PC-3 (cell line): ENCODE measurements at regions not wholly inside any gene's neighbourhood (a gene's known extent, or its start where the extent isn't known, plus 50 kb on each side); places are given as distances from the start of the nearest gene placed in this dataset.

Source experiments
- CTCF ChIP-seq: fragments of 300-600 bp; sonication (generic); conservative IDR thresholded peaks from 2 replicates; pipeline ENCODE4 v1.5.1; 2017; ENCODE audit warnings: antibody characterized with exemption, low read depth, mild to moderate bottlenecking, low read length
- EZH2phosphoT487 ChIP-seq: fragments of 300-600 bp; sonication (generic); IDR thresholded peaks from 2 replicates; pipeline ENCODE4 v1.6.1; 2018; ENCODE audit warnings: mild to moderate bottlenecking, antibody characterized with exemption, low read length, borderline replicate concordance

- TF ChIP-seq CTCF (no peak), EZH2phosphoT487 (no peak)
These were observed 75.8 kb upstream of the BCAR3 start for GRCh38 chr1:93757256-93758036.
